GM12878 (cell line): ENCODE measurements at regions not wholly inside any gene's neighbourhood (a gene's known extent, or its start where the extent isn't known, plus 50 kb on each side); places are given as distances from the start of the nearest gene placed in this dataset.

Source experiments
- CEBPB ChIP-seq, 2 experiments: fragments of 150-350 bp in 1 of 2; IDR thresholded peaks; 2 replicates each; pipeline ENCODE4 v1.6.1; 2012 to 2014; ENCODE audit warnings: low read depth in 2 of 2, low read length in 2 of 2, borderline replicate concordance in 1 of 2, inconsistent platforms in 1 of 2
- EZH2 ChIP-seq: IDR thresholded peaks from 2 replicates; pipeline ENCODE4 v1.6.1; 2012; ENCODE audit warnings: low read depth, mild to moderate bottlenecking, control low read depth, inconsistent platforms, low read length, borderline replicate concordance; ENCODE audit not compliant: control insufficient read depth
- FOS ChIP-seq: IDR thresholded peaks from 3 replicates; pipeline ENCODE4 v1.6.1; 2011; ENCODE audit warnings: borderline replicate concordance; ENCODE audit not compliant: insufficient read length; ENCODE audit errors: extremely low read depth
- FOXK2 ChIP-seq: fragments of 450-650 bp; IDR thresholded peaks from 2 replicates; pipeline ENCODE4 v1.6.1; 2017; ENCODE audit warnings: mild to moderate bottlenecking, moderate library complexity
- GABPA ChIP-seq: IDR thresholded peaks from 2 replicates; pipeline ENCODE4 v1.6.1; 2014; ENCODE audit warnings: antibody characterized with exemption, low read depth, mild to moderate bottlenecking, inconsistent platforms
- IKZF1 ChIP-seq: fragments of 450-650 bp; conservative IDR thresholded peaks from 2 replicates; pipeline ENCODE4 v1.6.1; 2017; ENCODE audit warnings: antibody characterized with exemption, mild to moderate bottlenecking
- PBX3 ChIP-seq: IDR thresholded peaks from 2 replicates; pipeline ENCODE4 v1.6.1; 2011; ENCODE audit warnings: mild to moderate bottlenecking, low read depth, low read length, moderate library complexity; ENCODE audit not compliant: insufficient replicate concordance
- RCOR1 ChIP-seq: conservative IDR thresholded peaks from 2 replicates; pipeline ENCODE4 v1.6.1; 2012; ENCODE audit warnings: low read depth, low read length, improper control_type of control experiment
- REST ChIP-seq: IDR thresholded peaks from 2 replicates; pipeline ENCODE4 v1.6.1; 2012; ENCODE audit warnings: mild to moderate bottlenecking, low read depth, low read length
- TF ChIP-seq, protein P1 (sequence below): fragments of 450-650 bp; IDR thresholded peaks from 2 replicates; pipeline ENCODE4 v1.6.1; 2017; ENCODE audit warnings: mild to moderate bottlenecking

DNA sequence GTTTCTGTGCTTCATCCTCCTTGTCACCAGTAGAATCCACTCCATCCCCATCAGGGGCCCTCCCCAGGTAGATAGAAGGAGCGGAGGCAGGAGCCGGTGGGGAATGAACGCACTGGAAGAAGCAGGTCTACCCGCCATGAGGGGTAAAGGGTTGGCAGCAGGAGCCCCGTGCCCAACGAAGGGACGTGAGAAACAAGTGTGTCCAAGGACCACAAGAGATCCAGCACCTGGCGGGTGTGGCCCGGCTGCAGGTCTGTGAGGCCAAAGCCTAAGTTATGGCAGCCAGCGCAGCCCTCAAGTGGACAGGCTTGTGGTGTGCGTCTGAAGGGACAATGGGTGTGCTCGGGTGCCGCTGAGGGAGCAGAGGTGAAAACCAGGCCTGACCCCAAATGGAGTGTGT, 94.3 kb downstream of the IRX2 start:
- TF ChIP-seq GABPA (no peak), REST (no peak), RCOR1 (no peak), FOXK2 (no peak), IKZF1 (no peak), PBX3 (no peak), CEBPB (IDR thresholded peaks at IDR 0.05; ENCODE audit: borderline replicate concordance in 1 of 2, low read depth in 2 of 2, low read length in 2 of 2) (no peak), EZH2 (no peak), FOS (no peak)
- TF ChIP-seq, protein P1, sequence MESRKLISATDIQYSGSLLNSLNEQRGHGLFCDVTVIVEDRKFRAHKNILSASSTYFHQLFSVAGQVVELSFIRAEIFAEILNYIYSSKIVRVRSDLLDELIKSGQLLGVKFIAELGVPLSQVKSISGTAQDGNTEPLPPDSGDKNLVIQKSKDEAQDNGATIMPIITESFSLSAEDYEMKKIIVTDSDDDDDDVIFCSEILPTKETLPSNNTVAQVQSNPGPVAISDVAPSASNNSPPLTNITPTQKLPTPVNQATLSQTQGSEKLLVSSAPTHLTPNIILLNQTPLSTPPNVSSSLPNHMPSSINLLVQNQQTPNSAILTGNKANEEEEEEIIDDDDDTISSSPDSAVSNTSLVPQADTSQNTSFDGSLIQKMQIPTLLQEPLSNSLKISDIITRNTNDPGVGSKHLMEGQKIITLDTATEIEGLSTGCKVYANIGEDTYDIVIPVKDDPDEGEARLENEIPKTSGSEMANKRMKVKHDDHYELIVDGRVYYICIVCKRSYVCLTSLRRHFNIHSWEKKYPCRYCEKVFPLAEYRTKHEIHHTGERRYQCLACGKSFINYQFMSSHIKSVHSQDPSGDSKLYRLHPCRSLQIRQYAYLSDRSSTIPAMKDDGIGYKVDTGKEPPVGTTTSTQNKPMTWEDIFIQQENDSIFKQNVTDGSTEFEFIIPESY, result no peak
